HG03565 (cell line): ENCODE measurements at regions not wholly inside any gene's neighbourhood (a gene's known extent, or its start where the extent isn't known, plus 50 kb on each side); places are given as distances from the start of the nearest gene placed in this dataset.

Source experiments
- ATAC-seq: cut with Tn5 transposase; IDR thresholded peaks from one replicate; pipeline ENCODE4 v1.9.1; 2021; ENCODE audit warnings: mild to moderate bottlenecking, moderate library complexity; ENCODE audit not compliant: unreplicated experiment

DNA sequence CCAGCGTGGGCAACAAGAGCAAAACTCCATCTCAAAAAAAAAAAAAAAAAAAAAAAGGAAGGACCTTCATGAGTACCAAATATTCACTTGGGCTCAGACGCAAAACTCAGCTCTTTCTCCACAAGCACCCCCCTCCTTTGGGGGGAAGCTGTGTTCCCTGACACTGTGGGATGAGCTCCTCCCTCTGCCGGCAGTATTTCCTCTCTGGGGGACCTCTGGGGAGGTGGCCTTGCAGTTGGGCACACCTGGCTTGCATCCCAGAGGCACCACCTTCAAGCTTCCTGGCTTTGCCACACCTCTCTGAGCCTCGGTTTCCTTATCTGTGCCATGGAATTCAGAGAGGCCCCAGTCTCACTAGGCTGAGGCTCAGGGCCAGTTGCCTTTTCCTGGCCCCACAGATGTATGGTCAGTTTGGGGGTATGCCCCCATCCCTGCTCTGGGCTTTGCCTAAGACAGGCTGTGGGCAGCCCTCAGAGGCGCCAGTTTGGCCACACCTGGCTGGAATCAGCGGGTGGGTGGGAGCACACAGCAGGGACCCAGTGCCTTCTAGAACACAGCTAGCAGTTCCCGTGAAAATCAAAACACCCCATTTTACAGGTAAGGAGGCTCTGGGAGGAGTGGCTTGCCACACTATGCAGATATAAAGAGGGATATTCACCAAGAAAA lies 157.5 kb upstream of the IER5L start:
- ATAC-seq: no peak

DNA sequence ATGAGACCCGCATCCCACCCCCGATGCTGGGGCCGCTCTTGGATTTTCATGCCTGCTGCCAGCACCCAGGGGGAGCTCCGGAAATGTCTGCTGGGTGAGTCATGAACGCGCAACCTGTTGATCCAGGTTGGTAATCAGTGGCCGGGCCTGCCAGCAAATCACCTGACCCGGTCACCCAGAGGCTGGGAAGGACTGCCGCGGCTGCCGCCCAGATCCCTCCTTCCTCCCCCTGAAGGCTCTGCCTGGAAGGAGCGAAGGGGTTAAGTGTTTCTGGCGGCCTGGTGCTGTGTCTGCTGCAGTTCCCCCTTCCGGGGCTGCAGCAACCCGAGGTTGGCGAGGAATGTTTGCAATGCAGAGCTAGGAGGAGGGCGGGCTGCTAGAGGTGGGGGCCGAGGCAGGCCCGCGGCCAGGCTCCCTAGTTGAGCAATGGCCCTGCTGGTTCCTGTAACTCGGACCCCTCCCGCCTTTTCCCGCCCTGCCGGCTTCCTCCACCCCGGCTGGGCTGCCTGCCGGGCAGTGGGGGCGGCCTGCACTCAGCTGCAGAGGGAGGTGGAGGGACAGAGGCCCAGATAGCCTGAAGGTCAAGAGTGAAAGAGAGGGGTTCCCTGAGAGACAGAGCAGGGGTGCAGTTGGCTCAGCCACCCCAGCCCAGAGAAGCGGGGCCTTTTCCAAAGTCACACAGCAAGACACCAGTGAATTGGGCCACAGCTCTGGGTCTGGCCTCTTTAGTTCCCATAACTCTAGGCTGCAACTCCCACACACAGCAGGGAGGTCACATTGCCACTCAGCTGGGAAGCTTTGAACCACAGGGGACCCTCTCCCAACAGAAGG lies 156.3 kb upstream of the IER5L start:
- no peak for ATAC-seq

DNA sequence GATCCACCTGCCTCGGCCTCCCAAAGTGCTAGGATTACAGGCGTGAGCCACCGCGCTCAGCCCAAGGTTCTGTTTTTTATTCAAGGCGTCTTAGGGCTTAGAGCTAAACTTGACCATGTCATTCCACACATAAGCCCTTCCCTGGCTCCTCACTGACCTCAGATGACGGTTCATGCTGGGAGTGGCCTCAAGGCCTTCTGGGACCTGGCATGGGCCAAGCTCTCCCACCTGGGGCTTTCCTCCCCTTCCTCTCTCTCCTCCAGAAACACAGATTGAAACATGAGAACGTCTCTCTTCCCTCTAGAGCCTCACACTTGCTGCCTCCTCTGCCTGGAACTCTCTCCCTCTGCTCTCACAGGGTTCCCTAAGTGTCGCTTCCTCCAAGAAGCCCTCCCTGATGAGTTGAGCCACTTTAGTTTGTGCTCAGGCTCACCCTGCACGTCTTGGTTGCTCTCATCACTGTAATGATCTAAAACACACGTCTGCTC lies 155.6 kb upstream of the IER5L start:
- no peak for ATAC-seq

DNA sequence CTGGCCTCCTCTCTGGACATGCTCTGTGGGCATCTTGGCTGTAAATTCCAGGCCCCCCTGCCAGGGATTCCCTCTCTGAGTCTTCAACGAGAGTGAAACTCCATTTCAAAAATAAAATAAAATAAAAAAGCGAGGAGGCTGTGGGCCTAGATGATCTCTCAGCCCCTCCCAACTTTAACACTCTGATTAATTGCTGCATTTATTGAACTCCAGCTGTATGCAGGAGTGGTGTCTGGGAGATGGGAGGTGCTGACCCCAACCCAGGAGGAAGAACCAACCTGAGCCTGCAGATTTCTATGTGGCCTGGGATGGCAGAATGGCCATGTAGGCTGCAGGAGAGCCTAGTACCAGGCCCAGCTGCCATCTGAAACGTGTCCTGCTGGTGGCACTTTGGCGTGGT lies 154.5 kb upstream of the IER5L start:
- ATAC-seq: no peak

DNA sequence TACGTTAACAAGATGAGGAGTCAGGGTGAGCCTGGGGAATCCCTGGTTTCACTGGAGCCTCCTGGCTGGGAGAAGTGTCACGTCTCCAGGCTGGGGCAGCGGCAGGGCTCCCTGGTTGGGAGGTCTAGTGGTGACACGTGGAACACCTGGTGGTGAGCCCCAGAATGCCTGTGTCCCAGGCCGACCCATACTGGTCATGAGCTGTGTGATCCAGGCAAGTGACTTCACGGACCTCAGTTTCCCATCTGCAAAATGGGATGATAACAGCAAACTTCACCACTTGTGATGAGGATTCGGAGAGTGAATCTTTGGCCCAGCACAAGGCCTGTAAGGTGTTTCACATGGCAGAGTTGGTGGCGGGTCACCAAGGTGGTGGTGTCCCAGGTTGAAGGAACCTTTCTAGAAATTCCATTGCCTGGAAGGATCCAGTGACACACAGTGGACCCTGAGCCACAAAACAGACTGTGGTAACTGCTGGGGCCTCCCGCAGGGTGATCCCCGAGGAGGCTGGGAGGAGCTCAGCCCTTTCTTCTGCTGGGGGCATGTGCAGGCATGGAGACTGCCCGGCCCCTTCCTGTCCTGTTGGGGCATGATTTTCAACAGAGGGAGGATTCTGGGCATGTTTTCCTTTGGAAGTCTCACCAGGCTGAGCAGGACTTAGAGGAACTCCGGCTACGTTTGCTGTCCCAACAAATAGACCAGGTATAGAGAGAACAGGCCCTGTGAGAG lies 153.9 kb upstream of the IER5L start:
- no peak for ATAC-seq

DNA sequence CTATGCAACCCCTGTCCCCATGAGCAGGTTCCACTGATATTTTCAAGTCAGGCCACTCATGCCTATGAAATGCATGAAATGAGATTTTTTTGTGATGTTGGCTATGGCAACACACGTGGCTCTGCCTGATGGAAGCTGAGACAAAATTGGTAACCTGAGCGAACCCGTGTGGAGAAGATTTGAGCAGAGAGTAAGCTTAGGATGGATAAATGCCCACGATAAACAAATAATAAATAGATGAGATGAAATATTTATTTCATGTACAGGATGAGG lies 153.4 kb upstream of the IER5L start:
- ATAC-seq: no peak

DNA sequence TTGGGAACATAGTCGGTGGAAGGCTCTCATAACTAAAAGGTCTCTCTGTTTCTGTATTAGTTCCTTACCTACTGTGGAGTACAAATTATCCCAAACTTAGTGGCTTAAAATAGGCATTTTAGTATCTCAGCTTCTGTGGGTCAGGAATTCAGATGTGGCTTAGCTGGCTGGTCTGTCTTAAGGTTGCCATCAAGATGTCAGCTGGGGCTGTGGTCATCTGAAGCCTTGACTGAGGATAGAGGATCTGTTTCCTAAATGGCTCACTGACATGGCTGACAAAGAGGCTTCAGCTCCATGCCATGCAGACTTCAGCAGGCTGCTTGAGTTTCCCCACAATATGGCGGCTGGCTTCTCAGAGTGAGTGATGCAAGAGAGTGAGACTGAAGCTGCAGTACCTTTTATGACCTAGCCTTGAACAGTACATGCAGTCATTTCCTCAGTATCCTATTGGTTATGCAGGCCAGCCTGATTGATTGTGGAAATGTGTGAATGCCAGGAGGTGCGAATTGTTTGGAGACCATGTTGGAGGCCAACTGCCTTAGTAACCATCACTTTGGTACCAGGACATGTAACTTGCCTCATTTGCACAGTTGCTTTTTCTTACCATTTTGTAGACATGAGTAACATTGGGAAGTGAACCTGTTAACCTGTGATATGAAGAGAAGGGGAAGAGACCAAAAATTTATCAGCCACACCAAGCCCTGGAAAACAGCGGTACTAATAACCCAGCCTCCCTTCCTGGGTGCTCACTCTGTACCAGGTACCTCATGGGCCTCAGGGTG lies 152.8 kb upstream of the IER5L start:
- no peak for ATAC-seq

DNA sequence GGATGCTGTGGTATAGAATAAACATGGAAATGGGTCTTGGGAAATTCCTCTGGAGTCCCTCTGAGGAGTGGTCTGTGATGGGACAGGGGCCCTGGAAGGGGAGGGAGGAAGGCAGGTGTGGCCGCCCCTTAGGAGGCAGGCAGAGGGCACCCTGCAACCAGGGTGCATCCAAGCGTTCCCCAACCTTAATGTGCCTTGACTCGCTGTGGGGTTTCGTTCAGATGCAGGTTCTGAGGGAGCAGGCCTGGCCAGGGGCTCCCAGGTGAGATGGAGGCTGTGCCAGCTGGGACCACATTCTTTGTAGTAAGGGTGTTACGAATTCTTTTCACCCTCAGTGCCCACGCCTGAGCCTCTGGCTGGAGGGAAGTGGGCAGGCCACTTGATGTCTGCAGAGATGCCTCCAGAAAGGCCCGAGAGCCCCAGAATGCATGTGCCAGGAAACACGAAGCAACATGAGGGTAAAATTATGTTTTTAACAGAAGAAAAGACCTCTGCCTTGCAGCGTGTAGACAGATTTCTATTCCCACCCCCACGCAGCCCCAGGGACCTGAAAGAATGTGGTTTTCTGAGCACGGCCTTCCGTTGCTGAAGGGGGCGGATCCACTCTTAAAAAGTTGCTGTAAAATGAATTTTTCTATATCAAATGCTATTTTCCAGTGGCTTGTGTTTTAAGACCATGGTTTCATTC lies 150.4 kb upstream of the IER5L start:
- no peak for ATAC-seq

DNA sequence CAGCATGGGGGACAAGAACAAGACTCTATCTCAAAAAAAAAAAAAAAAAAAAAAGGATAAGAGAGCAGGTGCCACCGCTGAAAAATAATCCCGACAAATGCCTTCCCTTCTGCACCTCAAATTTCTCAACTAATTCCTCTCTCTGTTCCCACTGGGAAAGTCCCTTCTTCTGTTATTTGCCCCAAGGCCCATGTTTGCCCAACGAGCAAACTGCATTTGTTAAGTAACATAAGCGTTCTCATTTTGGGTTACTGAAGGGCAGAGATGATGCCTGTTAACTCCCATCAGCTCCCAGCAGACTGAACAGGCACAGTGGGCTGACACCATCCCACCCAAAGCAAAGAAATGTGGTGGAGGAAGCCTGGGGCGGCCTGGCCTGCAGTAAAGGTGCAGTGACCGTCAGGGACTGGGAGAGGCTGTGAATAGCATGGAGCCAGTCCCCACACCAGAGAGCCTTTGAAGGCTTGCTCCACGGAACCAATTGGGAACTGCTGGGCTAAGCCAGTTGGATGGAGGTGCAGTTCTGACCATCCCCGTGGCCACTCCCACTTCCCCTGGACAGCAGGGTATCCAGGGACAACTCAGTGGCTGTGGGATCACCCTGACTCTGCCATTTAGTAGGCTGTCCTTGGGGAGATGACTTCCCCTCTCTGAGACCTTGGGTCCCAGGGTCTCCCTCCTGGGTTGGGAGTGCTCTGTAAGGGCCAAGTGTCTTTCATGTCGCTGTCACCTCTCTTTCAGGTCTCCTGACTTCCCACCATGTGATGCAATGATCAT lies 149.7 kb upstream of the IER5L start:
- ATAC-seq: no peak

DNA sequence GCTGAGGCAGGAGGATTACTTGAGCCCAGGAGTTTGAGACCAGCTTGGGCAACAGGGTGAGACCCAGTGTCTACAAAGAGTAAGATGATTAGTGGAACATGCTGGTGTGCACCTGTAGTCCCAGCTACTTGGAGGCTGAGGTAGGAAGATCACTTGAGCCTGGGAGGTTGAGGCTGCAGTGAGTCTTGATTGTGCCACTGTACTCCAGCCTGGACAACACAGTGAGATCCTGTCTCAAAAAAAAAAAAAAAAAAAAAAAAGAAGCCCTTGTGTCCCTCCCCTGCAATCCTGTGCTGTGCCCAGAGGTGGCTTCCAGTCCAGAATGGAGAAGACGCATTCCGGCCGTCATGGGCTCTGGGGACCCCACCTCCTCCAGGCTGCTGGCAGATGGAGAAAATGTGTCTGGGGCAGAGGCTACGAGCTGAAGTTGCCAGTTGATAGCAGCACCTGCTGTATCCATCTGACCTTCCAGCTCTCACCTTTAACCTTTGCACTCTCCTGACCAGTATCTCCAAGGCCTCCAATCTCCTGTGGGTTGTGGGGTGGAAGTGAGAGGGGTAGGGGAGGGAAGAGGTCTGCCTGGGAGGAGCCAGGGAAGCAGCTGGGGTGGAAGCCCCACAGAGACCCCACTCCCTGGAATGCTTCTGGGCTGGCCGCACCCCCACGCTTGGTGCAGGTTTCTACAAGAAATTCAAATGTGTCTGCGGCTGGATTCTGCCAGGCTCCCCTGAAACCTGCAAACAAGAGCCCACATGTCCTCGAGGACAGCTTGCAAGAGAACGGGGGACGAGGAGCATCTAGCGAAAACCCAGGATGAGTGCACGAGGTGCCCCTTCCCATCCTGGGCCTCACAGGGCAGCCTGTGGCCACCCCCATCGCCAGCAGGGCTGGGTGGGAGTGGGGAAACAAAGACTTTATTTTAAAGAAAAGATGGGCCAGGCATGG lies 148.3 kb upstream of the IER5L start:
- no peak for ATAC-seq

DNA sequence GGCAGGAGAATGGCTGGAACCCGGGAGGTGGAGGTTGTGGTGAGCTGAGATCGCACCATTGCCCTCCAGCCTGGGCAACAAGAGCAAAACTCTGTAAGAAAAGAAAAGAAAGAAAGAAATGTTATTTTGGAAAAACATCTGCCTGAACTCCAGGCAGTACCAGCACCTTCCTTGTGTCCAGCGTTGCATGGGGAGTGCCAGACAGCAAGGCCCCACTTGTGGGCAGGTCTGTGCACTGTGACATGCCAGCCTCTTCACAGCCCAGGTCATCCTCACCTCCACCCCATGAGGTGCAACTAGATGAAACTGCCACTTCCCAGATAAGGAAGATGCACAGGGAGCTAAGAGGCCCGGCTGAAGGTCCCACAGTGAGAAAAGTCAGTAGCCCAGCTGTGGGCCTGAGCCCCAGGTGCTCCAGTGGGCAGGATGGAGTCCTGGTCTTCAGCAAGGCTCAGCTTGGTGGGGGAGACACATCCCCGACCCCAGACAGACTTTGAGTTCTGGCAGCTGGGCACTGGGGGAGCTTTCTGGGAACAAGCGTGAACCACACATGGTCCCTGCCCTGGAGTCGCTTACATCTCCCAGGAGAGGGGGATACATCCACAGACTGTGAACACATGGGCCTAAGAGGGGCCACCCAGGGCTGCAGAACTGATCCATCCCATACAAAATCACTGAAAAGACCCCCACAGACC lies 146.9 kb upstream of the IER5L start:
- no peak for ATAC-seq

DNA sequence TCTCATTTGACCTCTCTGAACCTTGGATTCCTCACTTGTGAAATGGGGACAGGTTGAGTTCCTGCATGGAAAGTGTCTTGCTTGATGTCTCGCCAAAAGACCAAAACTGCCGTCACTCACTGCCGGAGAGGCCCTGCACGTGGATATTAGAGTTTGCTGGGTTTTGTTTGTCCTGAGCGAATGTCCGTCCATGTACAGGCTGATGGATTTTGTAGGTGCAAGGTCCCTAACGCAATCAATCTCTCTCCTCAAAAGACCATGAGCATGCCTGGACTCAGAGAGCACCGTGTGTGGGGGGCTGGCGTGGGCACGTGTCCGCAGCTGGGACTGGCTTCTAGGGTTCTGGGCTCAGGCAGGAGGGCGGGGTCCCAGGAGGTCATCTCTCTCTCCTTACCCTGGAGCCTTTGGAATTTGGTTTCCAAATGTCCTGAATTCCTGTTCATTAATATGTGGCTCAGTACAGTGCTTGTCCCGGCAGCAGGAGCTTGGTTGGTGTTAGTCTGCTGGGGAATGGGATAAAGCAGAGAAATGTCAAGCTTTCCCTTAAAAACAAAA lies 146.0 kb upstream of the IER5L start:
- no peak for ATAC-seq

DNA sequence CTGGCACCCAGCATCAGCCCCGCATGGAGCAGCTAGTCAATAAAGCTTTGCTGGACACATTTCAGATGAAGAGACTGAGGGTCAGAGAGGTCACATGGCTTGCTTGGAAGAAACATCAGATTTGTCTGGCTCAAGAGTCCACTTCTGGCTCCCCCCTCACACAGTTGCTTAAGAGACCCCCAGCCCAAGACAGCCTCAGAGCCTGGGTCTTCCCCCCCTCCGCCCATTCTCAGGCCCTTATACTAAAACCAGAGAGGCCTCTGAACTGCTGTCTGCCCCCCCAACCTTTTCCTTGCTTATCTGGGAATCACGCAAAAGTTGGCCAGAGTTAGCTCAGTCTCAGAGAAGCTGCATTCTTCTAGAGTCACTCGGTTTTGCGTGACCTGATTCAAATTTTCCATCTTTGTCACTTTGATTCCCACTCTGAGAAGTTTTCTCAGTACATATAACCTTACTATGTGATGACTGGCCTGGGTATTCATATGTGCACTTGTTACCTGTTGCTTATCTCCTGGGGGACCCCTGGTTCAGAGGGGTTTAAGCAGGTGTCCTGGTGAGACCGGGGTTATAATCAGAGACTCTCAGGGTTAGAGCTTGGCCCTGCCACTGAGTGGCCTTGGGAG lies 145.4 kb upstream of the IER5L start:
- ATAC-seq: no peak

DNA sequence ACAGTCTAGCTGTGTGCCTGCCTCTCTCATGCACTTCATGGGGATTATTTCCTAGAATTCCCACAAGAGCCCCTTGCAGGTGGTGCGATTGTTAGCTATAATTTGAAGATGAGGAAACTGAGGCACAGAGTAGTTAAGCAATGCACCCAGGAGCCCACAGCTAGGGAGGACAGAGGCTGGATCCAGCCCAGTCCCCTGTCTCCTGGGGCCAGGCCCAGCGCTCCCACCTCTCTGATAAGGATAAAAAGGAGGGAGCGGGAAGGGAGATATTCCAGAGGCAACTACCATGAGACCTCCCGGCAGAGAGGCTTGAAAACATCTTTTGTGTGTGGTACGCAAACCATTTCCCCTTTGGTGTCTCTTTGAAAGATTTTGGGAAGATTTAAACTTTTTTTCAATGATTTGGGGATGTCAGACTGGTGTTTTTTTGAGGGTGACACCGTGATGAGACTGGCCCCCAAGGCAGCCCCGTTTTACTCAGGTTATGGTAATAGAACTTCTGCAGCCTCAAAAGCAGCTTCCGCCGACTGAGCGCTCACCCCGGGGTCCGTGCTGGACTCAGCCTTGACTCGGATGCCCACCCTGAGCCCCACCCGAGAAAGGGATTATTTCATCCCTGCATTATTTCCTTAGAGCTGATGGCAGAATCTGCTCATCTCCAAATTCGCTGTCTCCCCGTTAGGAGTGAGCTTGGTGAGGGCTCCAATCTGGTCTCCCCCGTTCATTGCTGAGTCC lies 144.7 kb upstream of the IER5L start:
- no peak for ATAC-seq

DNA sequence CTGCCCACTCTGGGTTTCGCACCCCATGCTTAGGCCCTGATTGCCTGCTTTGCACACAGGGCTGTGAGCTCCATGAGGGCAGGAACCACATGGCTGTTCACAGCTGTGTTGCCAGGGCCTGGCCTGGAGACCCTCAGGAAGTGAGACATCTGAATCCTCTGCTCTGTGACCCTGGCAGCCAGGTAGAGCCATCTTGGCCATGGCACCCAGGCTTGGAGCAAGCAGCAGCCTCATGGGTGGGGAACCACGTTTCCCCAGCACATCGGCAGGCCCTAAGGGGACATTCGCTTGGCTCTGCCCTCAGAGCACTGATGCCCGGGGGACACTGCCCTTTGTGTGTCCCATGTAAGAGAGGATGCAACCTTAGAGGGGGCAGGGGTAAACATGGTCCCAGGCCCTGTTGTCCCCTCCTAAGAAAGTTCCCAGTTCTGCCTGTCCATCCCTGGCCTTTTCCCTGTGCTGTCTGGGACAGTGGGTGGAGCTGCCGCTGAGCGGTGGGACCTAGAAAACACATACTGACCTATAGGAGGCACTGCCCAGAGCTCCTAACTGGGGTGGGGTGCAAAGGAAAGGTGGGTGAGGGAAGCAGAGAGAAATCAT lies 144.1 kb upstream of the IER5L start:
- ATAC-seq: no peak

DNA sequence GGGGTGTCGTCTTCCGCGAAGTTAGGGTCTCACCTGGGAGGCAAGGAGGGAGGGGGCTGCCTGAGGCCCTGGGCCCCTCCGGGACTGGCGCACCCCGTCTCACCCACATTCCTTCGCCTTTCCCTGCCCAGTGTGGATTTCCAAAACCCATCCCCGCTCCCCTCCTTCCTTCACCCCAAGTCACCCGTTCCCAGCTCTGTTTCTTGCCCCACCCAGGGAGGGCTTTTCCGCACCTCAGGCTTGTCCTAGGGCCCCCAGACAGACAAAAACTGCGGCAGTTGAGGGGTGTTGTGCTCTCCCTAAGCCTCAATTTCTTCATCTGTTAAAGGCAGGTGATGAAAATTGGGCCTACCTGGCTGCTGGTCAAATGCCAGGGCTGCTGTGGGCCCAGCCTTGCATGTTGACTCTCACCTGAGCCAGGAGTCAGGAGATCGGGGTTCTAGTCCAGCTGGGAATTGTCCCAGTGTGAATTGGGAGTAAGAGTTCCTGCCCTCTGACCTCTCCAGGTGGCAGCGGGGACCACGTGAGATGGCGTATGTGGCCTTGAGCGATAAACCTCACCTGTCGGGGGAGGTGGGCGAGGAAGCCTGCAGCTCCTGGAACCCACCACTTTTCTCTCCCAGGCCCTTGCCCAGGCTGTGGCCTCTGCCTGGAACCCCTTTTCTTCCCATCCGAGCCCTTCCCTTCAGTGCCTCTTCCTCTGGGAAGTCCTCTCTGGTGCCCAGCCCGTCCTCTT lies 143.4 kb upstream of the IER5L start:
- no peak for ATAC-seq
